ENCODE measurements at regions not wholly inside any gene's neighbourhood (a gene's known extent, or its start where the extent isn't known, plus 50 kb on each side); places are given as distances from the start of the nearest gene placed in this dataset.

- TF ChIP-seq CTCF (IDR thresholded peaks at IDR 0.05) (no peak), EMX1 (CRISPR knock-in tag; IDR thresholded peaks at IDR 0.05) (no peak), TCF7 (CRISPR knock-in tag; IDR thresholded peaks at IDR 0.05; ENCODE audit: low read depth) (no peak), NFYB (CRISPR knock-in tag; conservative IDR thresholded peaks at IDR 0.05; ENCODE audit: low read depth) (no peak), SMAD3 (CRISPR knock-in tag; IDR thresholded peaks at IDR 0.05; ENCODE audit: borderline replicate concordance) (no peak), RELA (CRISPR knock-in tag; IDR thresholded peaks at IDR 0.05; ENCODE audit: borderline replicate concordance) (no peak), STAT6 (CRISPR knock-in tag; conservative IDR thresholded peaks at IDR 0.05; ENCODE audit: low read depth) (no peak), ATF1 (CRISPR knock-in tag; IDR thresholded peaks at IDR 0.05) (no peak), NR2C2 (CRISPR knock-in tag; IDR thresholded peaks at IDR 0.05) (no peak), ZNF121 (CRISPR knock-in tag; IDR thresholded peaks at IDR 0.05) (no peak), MAX (CRISPR knock-in tag; IDR thresholded peaks at IDR 0.05) (no peak), ATF2 (CRISPR knock-in tag; IDR thresholded peaks at IDR 0.05; ENCODE audit: borderline replicate concordance, low read depth) (no peak)
These were observed 206.0 kb upstream of the MYOCD start for GRCh38 chr17:12459736-12460135.

All from WTC11 (cell line).